H9 (cell line): ENCODE measurements at regions not wholly inside any gene's neighbourhood (a gene's known extent, or its start where the extent isn't known, plus 50 kb on each side); places are given as distances from the start of the nearest gene placed in this dataset.
"Not testable (repeated sequence)": the region's sequence is repeated elsewhere in the genome, so short reads cannot be mapped to it uniquely, and the experiment has no call there.

Experiments
- DNase-seq: peaks from one replicate; pipeline ENCODE4 v3.0.0-alpha.2; 2017
- H2AFZ ChIP-seq: one replicate; pipeline ENCODE4 v1.6.1; 2013; ENCODE audit warnings: mild to moderate bottlenecking, low read length, control low read depth, moderate library complexity
- H2AK5ac ChIP-seq: 2 replicates; pipeline ENCODE4 v1.6.1; 2013; ENCODE audit warnings: low read length, control low read depth, mixed read lengths; ENCODE audit not compliant: insufficient read length
- H2BK120ac ChIP-seq: one replicate; pipeline ENCODE4 v1.6.1; 2013; ENCODE audit warnings: low read depth, mild to moderate bottlenecking, low read length, control low read depth, inconsistent platforms; ENCODE audit not compliant: poor library complexity, severe bottlenecking
- H2BK12ac ChIP-seq: 2 replicates; pipeline ENCODE4 v1.6.1; 2013; ENCODE audit warnings: low read length, control low read depth, mixed read lengths, low read depth; ENCODE audit not compliant: insufficient read length
- H2BK15ac ChIP-seq: 2 replicates; pipeline ENCODE4 v1.6.1; 2013; ENCODE audit warnings: low read depth, low read length, control low read depth
- H2BK20ac ChIP-seq: one replicate; pipeline ENCODE4 v1.6.1; 2013; ENCODE audit warnings: low read depth, mild to moderate bottlenecking, low read length, control low read depth, inconsistent platforms; ENCODE audit not compliant: poor library complexity, severe bottlenecking
- H2BK5ac ChIP-seq: 2 replicates; pipeline ENCODE4 v1.6.1; 2013; ENCODE audit warnings: low read length, control low read depth, mixed read lengths; ENCODE audit not compliant: insufficient read length
- H3K14ac ChIP-seq: 2 replicates; pipeline ENCODE4 v1.6.1; 2013; ENCODE audit warnings: low read length, control low read depth; ENCODE audit not compliant: insufficient read depth
- H3K18ac ChIP-seq: 2 replicates; pipeline ENCODE4 v1.6.1; 2013; ENCODE audit warnings: low read depth, mild to moderate bottlenecking, mixed read lengths, low read length, control low read depth; ENCODE audit not compliant: insufficient read length
- H3K23ac ChIP-seq: 2 replicates; pipeline ENCODE4 v1.6.1; 2013; ENCODE audit warnings: low read length, control low read depth, mixed read lengths, low read depth; ENCODE audit not compliant: insufficient read length
- H3K23me2 ChIP-seq: 2 replicates; pipeline ENCODE4 v1.6.1; 2013; ENCODE audit warnings: low read depth, mild to moderate bottlenecking, mixed read lengths, low read length, control low read depth; ENCODE audit not compliant: insufficient read length, poor library complexity, severe bottlenecking
- H3K27ac ChIP-seq: 2 replicates; pipeline ENCODE4 v1.5.1; 2013; ENCODE audit warnings: low read length, control low read depth, mixed read lengths, low read depth; ENCODE audit not compliant: insufficient read length
- H3K27me3 ChIP-seq: 2 replicates; pipeline ENCODE4 v1.6.1; 2013; ENCODE audit warnings: low read length, control low read depth, inconsistent platforms; ENCODE audit not compliant: insufficient read depth
- H3K4ac ChIP-seq: 2 replicates; pipeline ENCODE4 v1.6.1; 2013; ENCODE audit warnings: low read depth, mild to moderate bottlenecking, control low read depth, inconsistent platforms, low read length, moderate library complexity
- H3K4me1 ChIP-seq: 2 replicates; pipeline ENCODE4 v1.6.1; 2013; ENCODE audit warnings: low read length, control low read depth, inconsistent platforms; ENCODE audit not compliant: insufficient read depth
- H3K4me2 ChIP-seq: 2 replicates; pipeline ENCODE4 v1.6.1; 2013; ENCODE audit warnings: low read length, control low read depth, mixed read lengths; ENCODE audit not compliant: insufficient read length, insufficient read depth
- H3K56ac ChIP-seq: 2 replicates; pipeline ENCODE4 v1.6.1; 2013; ENCODE audit warnings: low read depth, mild to moderate bottlenecking, mixed read lengths, low read length, control low read depth; ENCODE audit not compliant: insufficient read length
- H3K79me1 ChIP-seq: 2 replicates; pipeline ENCODE4 v1.6.1; 2013; ENCODE audit warnings: low read depth, mild to moderate bottlenecking, moderate library complexity, low read length, control low read depth, inconsistent platforms; ENCODE audit not compliant: insufficient read depth, poor library complexity, severe bottlenecking
- H3K79me2 ChIP-seq: 2 replicates; pipeline ENCODE4 v1.6.1; 2013; ENCODE audit warnings: low read length, control low read depth, inconsistent platforms; ENCODE audit not compliant: insufficient read depth
- H3K9ac ChIP-seq: 2 replicates; pipeline ENCODE4 v1.6.1; 2013; ENCODE audit warnings: low read length, control low read depth, mixed read lengths; ENCODE audit not compliant: insufficient read length; ENCODE audit errors: extremely low read depth
- H3K9me3 ChIP-seq: one replicate; pipeline ENCODE4 v1.6.1; 2013; ENCODE audit warnings: low read depth, low read length, inconsistent platforms; ENCODE audit not compliant: control insufficient read depth
- H3T11ph ChIP-seq: one replicate; pipeline ENCODE4 v1.6.1; 2013; ENCODE audit warnings: mild to moderate bottlenecking, low read length, control low read depth, inconsistent platforms
- H4K20me1 ChIP-seq: one replicate; pipeline ENCODE4 v1.6.1; 2013; ENCODE audit not compliant: control insufficient read depth, insufficient read length, insufficient read depth
- H4K5ac ChIP-seq: 2 replicates; pipeline ENCODE4 v1.6.1; 2013; ENCODE audit warnings: low read depth, mild to moderate bottlenecking, mixed read lengths, low read length, control low read depth; ENCODE audit not compliant: insufficient read length
- H4K8ac ChIP-seq: replicated peaks from 2 replicates; pipeline ENCODE4 v1.6.1; 2013; ENCODE audit warnings: low read length, control low read depth, mixed read lengths, low read depth; ENCODE audit not compliant: insufficient read length
- H4K91ac ChIP-seq: 2 replicates; pipeline ENCODE4 v1.6.1; 2013; ENCODE audit warnings: low read depth, mild to moderate bottlenecking, moderate library complexity, mixed read lengths, low read length, control low read depth; ENCODE audit not compliant: insufficient read length
- H3K27ac Mint-ChIP-seq, 3 experiments: 2 replicates in 2 of 3; 3 replicates in 1 of 3; pipeline ENCODE4 v1.8.0; 2020 to 2021; ENCODE audit warnings: mixed read lengths in 3 of 3, mild to moderate bottlenecking in 1 of 3, moderate library complexity in 1 of 3
- H3K27me3 Mint-ChIP-seq: 2 replicates; pipeline ENCODE4 v1.8.0; 2021; ENCODE audit warnings: low read depth, mild to moderate bottlenecking, moderate library complexity, mixed read lengths
- H3K36me3 Mint-ChIP-seq, 3 experiments: 2 replicates in 2 of 3; 3 replicates in 1 of 3; pipeline ENCODE4 v1.8.0; 2020 to 2021; ENCODE audit warnings: low read depth in 3 of 3, mixed read lengths in 3 of 3; ENCODE audit not compliant: insufficient read depth in 1 of 3
- H3K4me1 Mint-ChIP-seq, 2 experiments: 2 replicates each; pipeline ENCODE4 v1.8.0; 2020; ENCODE audit warnings: mixed read lengths in 2 of 2
- H3K4me3 Mint-ChIP-seq, 2 experiments: 2 replicates in 1 of 2; 3 replicates in 1 of 2; pipeline ENCODE4 v1.8.0; 2020 to 2021; ENCODE audit warnings: mild to moderate bottlenecking in 2 of 2, mixed read lengths in 2 of 2, moderate library complexity in 1 of 2
- H3K9me3 Mint-ChIP-seq, 2 experiments: 2 replicates in 1 of 2; 3 replicates in 1 of 2; pipeline ENCODE4 v1.8.0; 2020; ENCODE audit warnings: mild to moderate bottlenecking in 2 of 2, mixed read lengths in 2 of 2, moderate library complexity in 1 of 2
- CTCF ChIP-seq: fragments of 200-600 bp; sonication (generic); conservative IDR thresholded peaks from 3 replicates; pipeline ENCODE4 v1.8.0; 2021; ENCODE audit warnings: antibody characterized with exemption, mild to moderate bottlenecking
- WGBS: extraction: QIAGEN DNeasy Blood & Tissue Kit; methylation state at CpG from one replicate; pipeline ENCODE4 v1.1.7; 2013; ENCODE audit warnings: missing lambda C conversion rate, low lambda C conversion rate, mixed read lengths; ENCODE audit not compliant: insufficient read length; ENCODE audit errors: extremely low coverage; 5-methylcytosine and 5-hydroxymethylcytosine counted together

GRCh38 chr1:95668165-95668564 lies 434.2 kb downstream of the RWDD3 start:
- no peak overlapping the region for H3K23ac ChIP-seq
- H3K14ac ChIP-seq = no peak overlapping the region
- H2BK15ac ChIP-seq = no peak overlapping the region
- no peaks in the 10 kb centered on the region for H3K79me1 ChIP-seq
- Mint-ChIP-seq H3K27ac (no peak overlapping the region), H3K4me1 (no peaks in the 10 kb centered on the region), H3K9me3 (peaks cover 0 to 6% of the 10 kb centered on the region in 2 experiments; a peak in 4 of 5 replicates), H3K4me3 (no peak overlapping the region), H3K27me3 (no peaks in the 10 kb centered on the region), H3K36me3 (peaks cover 0 to 6% (median 4%) of the 10 kb centered on the region in 3 experiments; a peak in 5 of 7 replicates)
- no peaks in the 10 kb centered on the region for H3K79me2 ChIP-seq
- no peak overlapping the region for H4K91ac ChIP-seq
- no peak overlapping the region for H2AFZ ChIP-seq
- no peak overlapping the region for H2BK120ac ChIP-seq
- no peaks in the 10 kb centered on the region for H3K27me3 ChIP-seq
- no peak for DNase-seq
- no peak overlapping the region for H3K4ac ChIP-seq
- no peak overlapping the region for H3K4me2 ChIP-seq
- no peaks in the 10 kb centered on the region for H3K9me3 ChIP-seq
- no peak overlapping the region for H2AK5ac ChIP-seq
- H3K4me1 ChIP-seq = no peaks in the 10 kb centered on the region
- H3K9ac ChIP-seq = no peak overlapping the region
- H3K18ac ChIP-seq = no peak overlapping the region
- no peak overlapping the region for H3K56ac ChIP-seq
- H4K20me1 ChIP-seq = no peaks in the 10 kb centered on the region
- WGBS = no CpG with 5 or more reads among the region's 3 CpGs
- no peaks in the 10 kb centered on the region for H3K23me2 ChIP-seq
- no peak overlapping the region for H3T11ph ChIP-seq
- no peak overlapping the region for H4K5ac ChIP-seq
- no peak overlapping the region for H3K27ac ChIP-seq
- no peak overlapping the region for H2BK5ac ChIP-seq
- no peak overlapping the region for H2BK12ac ChIP-seq
- TF ChIP-seq CTCF = no peak
- H4K8ac ChIP-seq = no peak overlapping the region
- no peak overlapping the region for H2BK20ac ChIP-seq

- not testable (repeated sequence) for H3K9me3 Mint-ChIP-seq, H2BK5ac ChIP-seq, H3K14ac ChIP-seq, H4K20me1 ChIP-seq, H3K9ac ChIP-seq, H3K27ac ChIP-seq, H3K9me3 ChIP-seq, H2BK15ac ChIP-seq, H3K4me1 ChIP-seq, H3K4ac ChIP-seq, H2AFZ ChIP-seq, H3K27ac Mint-ChIP-seq, H4K5ac ChIP-seq, H3K56ac ChIP-seq, DNase-seq, H3T11ph ChIP-seq, H2AK5ac ChIP-seq, H4K8ac ChIP-seq, H2BK12ac ChIP-seq, H3K23ac ChIP-seq, H3K4me2 ChIP-seq, H3K79me1 ChIP-seq, H2BK120ac ChIP-seq, H3K79me2 ChIP-seq, H3K23me2 ChIP-seq, H2BK20ac ChIP-seq, H3K36me3 Mint-ChIP-seq, H3K18ac ChIP-seq, H4K91ac ChIP-seq, H3K27me3 ChIP-seq, H3K27me3 Mint-ChIP-seq, H3K4me3 Mint-ChIP-seq
- peaks cover 8 to 11% of the 10 kb centered on the region in 2 experiments for H3K4me1 Mint-ChIP-seq
- WGBS = no CpG with 5 or more reads among the region's 29 CpGs
Measured at GRCh38 chr1:95669638-95670037, 435.6 kb downstream of the RWDD3 start.
